ENCODE measurements at regions not wholly inside any gene's neighbourhood (a gene's known extent, or its start where the extent isn't known, plus 50 kb on each side); places are given as distances from the start of the nearest gene placed in this dataset.

- Histone ChIP-seq H3K36me3 (ENCODE audit: control insufficient read depth, insufficient read depth, low read length) (no peaks in the 10 kb centered on the region), H3K27me3 (ENCODE audit: control insufficient read depth, insufficient read depth, low read length) (no peaks in the 10 kb centered on the region), H3K4me1 (ENCODE audit: control insufficient read depth, insufficient read depth, low read length) (no peaks in the 10 kb centered on the region), H3K4me3 (ENCODE audit: low read depth, low read length) (no peak overlapping the region), H3K9me3 (ENCODE audit: control insufficient read depth, insufficient read depth, low read length) (no peaks in the 10 kb centered on the region), H3K27ac (ENCODE audit: low read depth, low read length) (no peak overlapping the region)
- no peak for DNase-seq (ENCODE audit: low read depth in 4 of 6, low spot score in 6 of 6)
- 100% methylated on average over 1 of the region's 5 CpGs for WGBS (ENCODE audit: insufficient coverage)
Observed at GRCh38 chr20:11564491-11564890, 353.2 kb upstream of the BTBD3 start.

- H3K9me3 ChIP-seq (ENCODE audit: control insufficient read depth, insufficient read depth, low read length) = no peaks in the 10 kb centered on the region
- no peak for DNase-seq (ENCODE audit: low read depth in 4 of 6, low spot score in 6 of 6)
- no peaks in the 10 kb centered on the region for H3K27me3 ChIP-seq (ENCODE audit: control insufficient read depth, insufficient read depth, low read length)
- H3K4me3 ChIP-seq (ENCODE audit: low read depth, low read length) = no peak overlapping the region
- no peak overlapping the region for H3K27ac ChIP-seq (ENCODE audit: low read depth, low read length)
- no peaks in the 10 kb centered on the region for H3K36me3 ChIP-seq (ENCODE audit: control insufficient read depth, insufficient read depth, low read length)
- H3K4me1 ChIP-seq (ENCODE audit: control insufficient read depth, insufficient read depth, low read length) = no peaks in the 10 kb centered on the region
- 58% methylated on average over 5 of the region's 5 CpGs for WGBS (ENCODE audit: insufficient coverage)
Observed at GRCh38 chr20:11569163-11569562, 348.5 kb upstream of the BTBD3 start.

DNA sequence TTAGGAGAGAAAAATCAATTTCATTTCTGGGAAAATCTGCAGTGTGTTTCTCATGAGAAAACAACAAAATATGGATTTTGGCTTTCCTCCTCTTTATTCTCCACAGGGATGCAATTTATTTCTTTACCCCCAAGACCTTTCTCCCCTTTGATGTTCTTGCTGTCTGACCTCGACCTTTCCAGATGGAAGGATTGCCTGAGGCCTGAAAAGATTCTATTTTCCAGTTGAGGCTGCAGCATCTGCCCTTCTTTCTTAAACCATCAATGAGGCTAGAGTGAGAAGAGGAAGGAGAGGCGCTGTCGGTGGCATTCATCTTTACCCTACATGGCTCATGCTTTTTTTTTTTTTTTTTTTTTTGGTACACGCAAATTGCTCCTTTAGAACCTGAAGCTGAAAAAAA is 344.2 kb upstream of the BTBD3 start:
- H3K9me3 ChIP-seq (ENCODE audit: control insufficient read depth, insufficient read depth, low read length) = no peaks in the 10 kb centered on the region
- no peak overlapping the region for H3K4me3 ChIP-seq (ENCODE audit: low read depth, low read length)
- no peaks in the 10 kb centered on the region for H3K36me3 ChIP-seq (ENCODE audit: control insufficient read depth, insufficient read depth, low read length)
- DNase-seq (ENCODE audit: low read depth in 4 of 6, low spot score in 6 of 6) = peak in 1 of 6 donors; percentile 43
- no peaks in the 10 kb centered on the region for H3K27me3 ChIP-seq (ENCODE audit: control insufficient read depth, insufficient read depth, low read length)
- no peaks in the 10 kb centered on the region for H3K4me1 ChIP-seq (ENCODE audit: control insufficient read depth, insufficient read depth, low read length)
- no CpG with 5 or more reads among the region's 4 CpGs for WGBS (ENCODE audit: insufficient coverage)
- H3K27ac ChIP-seq (ENCODE audit: low read depth, low read length) = no peak overlapping the region

- 80% methylated on average over 1 of the region's 2 CpGs for WGBS (ENCODE audit: insufficient coverage)
- no peak overlapping the region for H3K4me3 ChIP-seq (ENCODE audit: low read depth, low read length)
- no peaks in the 10 kb centered on the region for H3K4me1 ChIP-seq (ENCODE audit: control insufficient read depth, insufficient read depth, low read length)
- no peaks in the 10 kb centered on the region for H3K27me3 ChIP-seq (ENCODE audit: control insufficient read depth, insufficient read depth, low read length)
- no peak for DNase-seq (ENCODE audit: low read depth in 4 of 6, low spot score in 6 of 6)
- no peaks in the 10 kb centered on the region for H3K9me3 ChIP-seq (ENCODE audit: control insufficient read depth, insufficient read depth, low read length)
- H3K36me3 ChIP-seq (ENCODE audit: control insufficient read depth, insufficient read depth, low read length) = no peaks in the 10 kb centered on the region
- no peak overlapping the region for H3K27ac ChIP-seq (ENCODE audit: low read depth, low read length)
Observed at GRCh38 chr20:11581271-11581670, 336.4 kb upstream of the BTBD3 start.

- H3K36me3 ChIP-seq (ENCODE audit: control insufficient read depth, insufficient read depth, low read length) = no peaks in the 10 kb centered on the region
- no peak for DNase-seq (ENCODE audit: low read depth in 4 of 6, low spot score in 6 of 6)
- no peaks in the 10 kb centered on the region for H3K27me3 ChIP-seq (ENCODE audit: control insufficient read depth, insufficient read depth, low read length)
- WGBS (ENCODE audit: insufficient coverage) = no CpG with 5 or more reads among the region's 2 CpGs
- H3K9me3 ChIP-seq (ENCODE audit: control insufficient read depth, insufficient read depth, low read length) = no peaks in the 10 kb centered on the region
- H3K4me3 ChIP-seq (ENCODE audit: low read depth, low read length) = no peak overlapping the region
- no peak overlapping the region for H3K27ac ChIP-seq (ENCODE audit: low read depth, low read length)
- H3K4me1 ChIP-seq (ENCODE audit: control insufficient read depth, insufficient read depth, low read length) = no peaks in the 10 kb centered on the region
Observed at GRCh38 chr20:11582060-11582459, 335.6 kb upstream of the BTBD3 start.

DNA sequence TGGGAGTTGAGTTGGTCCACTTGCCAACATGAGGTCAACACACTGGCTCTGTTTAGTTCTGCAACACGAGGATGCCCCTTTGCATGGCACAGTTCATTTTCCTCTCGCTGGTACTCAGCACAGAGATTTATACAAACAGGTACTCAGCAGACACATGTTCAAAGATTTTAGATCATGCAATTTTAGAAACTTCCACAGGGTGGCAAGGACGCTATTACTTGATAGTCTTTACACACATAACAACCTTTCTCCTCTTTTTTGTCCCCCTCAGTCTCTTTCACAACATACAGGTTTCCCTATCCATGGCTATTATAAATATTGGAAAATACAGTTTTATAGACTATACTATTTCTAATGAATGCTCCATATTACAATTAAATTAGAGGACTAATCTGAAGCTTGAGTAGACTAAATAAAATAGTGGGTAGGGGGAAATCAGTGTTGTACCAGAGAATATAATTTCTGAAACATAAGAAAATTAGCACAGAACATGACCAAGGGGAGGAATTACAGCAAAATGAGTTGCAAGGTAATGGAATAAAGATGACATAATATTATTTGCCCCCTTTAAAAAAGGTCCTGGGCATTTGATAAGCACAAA is 331.8 kb upstream of the BTBD3 start:
- WGBS (ENCODE audit: insufficient coverage) = 26% methylated on average over 3 of the region's 3 CpGs
- H3K4me1 ChIP-seq (ENCODE audit: control insufficient read depth, insufficient read depth, low read length) = no peaks in the 10 kb centered on the region
- no peaks in the 10 kb centered on the region for H3K9me3 ChIP-seq (ENCODE audit: control insufficient read depth, insufficient read depth, low read length)
- H3K27me3 ChIP-seq (ENCODE audit: control insufficient read depth, insufficient read depth, low read length) = no peaks in the 10 kb centered on the region
- H3K36me3 ChIP-seq (ENCODE audit: control insufficient read depth, insufficient read depth, low read length) = no peaks in the 10 kb centered on the region
- no peak overlapping the region for H3K4me3 ChIP-seq (ENCODE audit: low read depth, low read length)
- no peak overlapping the region for H3K27ac ChIP-seq (ENCODE audit: low read depth, low read length)
- DNase-seq (ENCODE audit: low read depth in 4 of 6, low spot score in 6 of 6) = peak; percentile 28 to 91 (median 40)

GRCh38 chr20:11588875-11589274 is 328.8 kb upstream of the BTBD3 start:
- DNase-seq (ENCODE audit: low read depth in 4 of 6, low spot score in 6 of 6) = no peak
- no peaks in the 10 kb centered on the region for H3K9me3 ChIP-seq (ENCODE audit: control insufficient read depth, insufficient read depth, low read length)
- no peak overlapping the region for H3K4me3 ChIP-seq (ENCODE audit: low read depth, low read length)
- no peak overlapping the region for H3K27ac ChIP-seq (ENCODE audit: low read depth, low read length)
- H3K27me3 ChIP-seq (ENCODE audit: control insufficient read depth, insufficient read depth, low read length) = no peaks in the 10 kb centered on the region
- WGBS (ENCODE audit: insufficient coverage) = no CpG with 5 or more reads among the region's 4 CpGs
- no peaks in the 10 kb centered on the region for H3K36me3 ChIP-seq (ENCODE audit: control insufficient read depth, insufficient read depth, low read length)
- H3K4me1 ChIP-seq (ENCODE audit: control insufficient read depth, insufficient read depth, low read length) = no peaks in the 10 kb centered on the region

GRCh38 chr20:11591965-11592364 is 325.7 kb upstream of the BTBD3 start:
- H3K27ac ChIP-seq (ENCODE audit: low read depth, low read length) = no peak overlapping the region
- no peak for DNase-seq (ENCODE audit: low read depth in 4 of 6, low spot score in 6 of 6)

DNA sequence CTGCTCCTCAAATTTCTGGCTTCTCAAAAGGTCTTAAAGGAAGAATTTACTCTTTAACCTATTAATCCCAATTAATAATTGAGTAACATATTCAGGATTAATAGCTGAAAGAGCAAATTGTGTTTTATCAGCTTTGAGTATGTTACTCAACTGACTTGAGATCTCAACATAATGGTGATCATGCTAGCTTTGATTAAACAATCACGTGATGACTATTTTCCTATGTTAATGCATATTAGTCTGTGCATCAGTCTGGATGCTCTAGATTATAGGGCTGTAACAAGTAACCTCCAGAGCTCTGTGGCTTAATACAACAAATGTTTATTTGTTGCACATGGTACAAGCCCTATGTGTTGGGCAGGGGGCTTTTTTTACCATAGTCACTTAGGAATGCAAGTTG is 313.4 kb upstream of the BTBD3 start:
- H3K27me3 ChIP-seq (ENCODE audit: control insufficient read depth, insufficient read depth, low read length) = no peaks in the 10 kb centered on the region
- H3K4me1 ChIP-seq (ENCODE audit: control insufficient read depth, insufficient read depth, low read length) = no peaks in the 10 kb centered on the region
- H3K27ac ChIP-seq (ENCODE audit: low read depth, low read length) = no peak overlapping the region
- H3K4me3 ChIP-seq (ENCODE audit: low read depth, low read length) = no peak overlapping the region
- DNase-seq (ENCODE audit: low read depth in 4 of 6, low spot score in 6 of 6) = no peak
- no peaks in the 10 kb centered on the region for H3K36me3 ChIP-seq (ENCODE audit: control insufficient read depth, insufficient read depth, low read length)
- H3K9me3 ChIP-seq (ENCODE audit: control insufficient read depth, insufficient read depth, low read length) = no peaks in the 10 kb centered on the region
- WGBS (ENCODE audit: insufficient coverage) = no CpG with 5 or more reads among the region's 1 CpG

More at GRCh38 chr20:11591965-11592364, 325.7 kb upstream of the BTBD3 start:
- no peaks in the 10 kb centered on the region for H3K4me1 ChIP-seq (ENCODE audit: control insufficient read depth, insufficient read depth, low read length)
- H3K27me3 ChIP-seq (ENCODE audit: control insufficient read depth, insufficient read depth, low read length) = no peaks in the 10 kb centered on the region
- H3K36me3 ChIP-seq (ENCODE audit: control insufficient read depth, insufficient read depth, low read length) = no peaks in the 10 kb centered on the region
- no peak overlapping the region for H3K4me3 ChIP-seq (ENCODE audit: low read depth, low read length)
- no peaks in the 10 kb centered on the region for H3K9me3 ChIP-seq (ENCODE audit: control insufficient read depth, insufficient read depth, low read length)

DNA sequence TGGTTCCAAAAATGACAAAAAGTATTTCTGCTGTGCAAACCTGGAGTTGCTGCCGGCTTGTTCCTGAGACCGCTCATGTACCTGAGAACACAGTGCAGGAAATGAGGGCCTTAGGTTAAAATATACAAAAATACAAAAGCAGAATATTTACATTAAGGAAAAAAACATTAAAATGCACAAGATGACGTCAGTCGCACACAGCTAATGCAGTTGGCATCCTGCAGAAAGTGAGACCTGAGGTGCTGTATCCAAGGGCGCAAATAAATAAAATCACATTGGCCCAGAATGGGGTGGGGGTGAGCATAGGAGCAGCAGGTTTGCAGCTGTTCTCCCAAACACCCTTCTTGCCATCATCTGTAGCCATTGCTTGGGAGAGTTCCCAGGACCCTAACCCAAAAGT is 310.6 kb upstream of the BTBD3 start:
- H3K4me1 ChIP-seq (ENCODE audit: control insufficient read depth, insufficient read depth, low read length) = no peaks in the 10 kb centered on the region
- WGBS (ENCODE audit: insufficient coverage) = no CpG with 5 or more reads among the region's 5 CpGs
- no peak overlapping the region for H3K4me3 ChIP-seq (ENCODE audit: low read depth, low read length)
- H3K27ac ChIP-seq (ENCODE audit: low read depth, low read length) = no peak overlapping the region
- DNase-seq (ENCODE audit: low read depth in 4 of 6, low spot score in 6 of 6) = no peak
- no peaks in the 10 kb centered on the region for H3K27me3 ChIP-seq (ENCODE audit: control insufficient read depth, insufficient read depth, low read length)
- no peaks in the 10 kb centered on the region for H3K36me3 ChIP-seq (ENCODE audit: control insufficient read depth, insufficient read depth, low read length)
- H3K9me3 ChIP-seq (ENCODE audit: control insufficient read depth, insufficient read depth, low read length) = no peaks in the 10 kb centered on the region

Data from spinal cord (tissue), 9 donors.